ENCODE measurements at regions not wholly inside any gene's neighbourhood (a gene's known extent, or its start where the extent isn't known, plus 50 kb on each side); places are given as distances from the start of the nearest gene placed in this dataset.

- TF ChIP-seq CTCF (IDR thresholded peaks at IDR 0.05), result no peak
- TF ChIP-seq POLR2A (IDR thresholded peaks at IDR 0.05), result no peak
- TF ChIP-seq EP300 (IDR thresholded peaks at IDR 0.05), result no peak
- no peak for TF ChIP-seq POLR2AphosphoS5 (IDR thresholded peaks at IDR 0.05)
Observed at GRCh38 chr9:79371948-79372555, 199.7 kb upstream of the TLE4 start.
